GM12873 (cell line): ENCODE measurements at regions not wholly inside any gene's neighbourhood (a gene's known extent, or its start where the extent isn't known, plus 50 kb on each side); places are given as distances from the start of the nearest gene placed in this dataset.

Experiments
- TF ChIP-seq, protein P1 (sequence below): IDR thresholded peaks from 2 replicates; pipeline ENCODE4 v1.5.1; 2012; ENCODE audit warnings: low read depth, mild to moderate bottlenecking, moderate library complexity, low read length, control low read depth; ENCODE audit not compliant: insufficient read depth; ENCODE audit errors: missing control alignments

DNA sequence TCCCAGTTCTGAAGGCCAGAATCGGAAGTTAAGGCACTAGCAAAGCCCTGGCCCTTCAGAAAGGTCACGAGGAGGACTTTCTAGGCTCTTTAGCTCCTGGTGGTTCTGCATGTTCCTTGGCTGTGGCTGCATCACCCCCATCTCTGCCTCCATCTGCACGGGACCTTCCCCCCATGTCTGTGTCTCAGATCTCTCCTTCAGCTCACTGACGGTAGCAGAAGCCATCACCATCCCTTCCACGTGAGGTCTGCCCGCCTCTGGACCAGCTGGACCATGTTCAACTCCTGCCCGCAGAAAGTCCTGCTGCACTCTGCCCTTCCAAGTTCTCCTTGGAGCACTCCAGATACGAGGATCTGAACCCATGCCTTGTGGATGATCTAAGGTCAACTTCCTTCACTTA lies 242.9 kb upstream of the IRX1 start:
- TF ChIP-seq, protein P1, sequence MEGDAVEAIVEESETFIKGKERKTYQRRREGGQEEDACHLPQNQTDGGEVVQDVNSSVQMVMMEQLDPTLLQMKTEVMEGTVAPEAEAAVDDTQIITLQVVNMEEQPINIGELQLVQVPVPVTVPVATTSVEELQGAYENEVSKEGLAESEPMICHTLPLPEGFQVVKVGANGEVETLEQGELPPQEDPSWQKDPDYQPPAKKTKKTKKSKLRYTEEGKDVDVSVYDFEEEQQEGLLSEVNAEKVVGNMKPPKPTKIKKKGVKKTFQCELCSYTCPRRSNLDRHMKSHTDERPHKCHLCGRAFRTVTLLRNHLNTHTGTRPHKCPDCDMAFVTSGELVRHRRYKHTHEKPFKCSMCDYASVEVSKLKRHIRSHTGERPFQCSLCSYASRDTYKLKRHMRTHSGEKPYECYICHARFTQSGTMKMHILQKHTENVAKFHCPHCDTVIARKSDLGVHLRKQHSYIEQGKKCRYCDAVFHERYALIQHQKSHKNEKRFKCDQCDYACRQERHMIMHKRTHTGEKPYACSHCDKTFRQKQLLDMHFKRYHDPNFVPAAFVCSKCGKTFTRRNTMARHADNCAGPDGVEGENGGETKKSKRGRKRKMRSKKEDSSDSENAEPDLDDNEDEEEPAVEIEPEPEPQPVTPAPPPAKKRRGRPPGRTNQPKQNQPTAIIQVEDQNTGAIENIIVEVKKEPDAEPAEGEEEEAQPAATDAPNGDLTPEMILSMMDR: no peak

DNA sequence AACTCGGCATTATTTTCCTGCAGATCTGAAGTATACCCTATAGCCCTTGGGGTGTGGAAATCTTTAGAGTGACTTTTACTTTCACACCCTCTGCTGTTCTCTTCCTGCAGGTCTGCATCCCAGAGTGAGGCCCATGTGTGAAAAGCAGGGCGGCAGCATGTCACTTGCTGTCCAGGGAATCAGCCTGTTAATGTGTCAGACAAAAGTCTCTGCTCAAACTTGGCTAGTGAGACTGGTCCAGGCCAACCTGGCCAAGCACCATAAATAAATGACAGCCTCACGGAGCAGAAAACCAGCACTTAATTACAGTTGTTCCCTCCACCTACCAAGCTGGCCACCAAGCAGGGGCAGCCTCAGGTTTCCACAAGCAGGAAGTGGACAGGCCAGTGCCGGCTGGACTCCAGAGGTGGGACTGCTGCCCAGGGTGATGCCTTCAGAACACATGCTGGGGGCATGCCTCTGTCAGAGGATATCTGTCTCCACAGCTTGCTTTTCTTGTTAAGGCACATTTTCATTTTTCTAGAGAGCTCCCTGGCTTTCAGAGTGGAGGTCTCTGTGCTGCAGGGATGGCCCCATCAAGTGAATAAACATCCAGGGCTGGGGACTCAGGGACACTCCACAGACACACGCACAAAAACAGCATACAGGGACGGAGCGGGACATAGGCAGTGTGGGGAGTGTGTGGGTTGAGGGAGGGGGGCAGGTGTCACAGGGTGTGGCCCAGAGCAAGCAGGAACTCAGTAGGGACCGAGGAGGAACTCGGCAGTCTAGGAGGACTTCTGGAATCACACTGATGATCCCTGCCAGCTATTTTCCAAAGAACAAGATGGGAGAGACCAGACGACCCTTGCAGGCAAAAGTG lies 243.8 kb upstream of the IRX1 start:
- TF ChIP-seq, protein P1: no peak

DNA sequence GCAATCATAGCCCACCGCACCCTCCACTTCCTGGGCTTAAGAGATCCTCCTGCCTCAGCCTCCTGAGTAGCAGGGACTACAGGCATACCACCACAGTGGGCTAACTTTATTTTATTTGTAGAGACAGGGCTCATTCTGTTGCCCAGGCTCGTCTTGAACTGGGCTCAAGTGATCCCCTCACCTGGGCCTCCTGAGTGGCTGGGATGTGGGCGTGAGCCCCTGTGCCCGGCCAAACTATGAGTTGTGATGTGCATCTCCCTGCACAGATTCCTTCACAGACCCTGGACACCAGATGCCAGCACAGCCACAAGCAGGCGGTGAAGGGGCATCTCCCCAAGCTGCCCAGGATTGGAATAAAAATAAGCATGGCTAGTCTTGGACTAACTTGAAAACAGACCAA lies 244.9 kb upstream of the IRX1 start:
- TF ChIP-seq, protein P1: no peak

DNA sequence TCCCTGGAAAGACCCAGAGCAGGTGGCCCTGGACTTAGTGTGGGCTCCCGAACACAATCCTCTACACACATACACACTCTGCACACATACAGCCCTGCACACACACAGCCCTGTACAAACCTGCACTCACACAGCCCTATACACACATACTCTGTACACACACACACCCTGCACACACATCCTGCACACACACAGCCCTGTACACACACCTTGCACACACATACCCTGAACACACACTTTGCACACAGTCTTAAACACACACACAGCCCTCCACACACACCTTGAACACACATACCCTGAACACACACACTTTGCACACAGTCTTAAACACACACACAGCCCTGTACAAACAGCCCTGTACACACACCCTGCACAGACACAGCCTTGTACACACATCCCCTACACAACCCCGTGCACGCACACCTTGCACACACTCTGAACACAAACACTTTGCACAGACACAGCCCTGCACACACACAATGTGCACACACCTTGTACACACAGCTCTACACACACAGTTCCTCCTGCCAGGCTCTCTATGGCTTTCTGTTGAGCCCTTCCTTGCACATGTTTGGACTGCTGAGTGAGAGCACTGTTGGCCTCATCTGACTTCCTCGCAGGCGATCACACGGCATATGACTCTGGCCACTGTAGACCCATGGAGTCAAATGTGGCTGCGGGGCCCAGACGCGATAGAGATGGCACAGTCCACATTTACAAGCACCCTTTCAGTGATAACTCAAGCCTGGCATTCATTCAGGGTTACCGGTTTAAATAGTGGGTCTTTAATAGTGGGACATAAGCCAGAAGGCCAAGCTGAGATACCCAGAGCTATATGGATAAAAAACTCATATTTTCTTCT lies 245.7 kb upstream of the IRX1 start:
- TF ChIP-seq, protein P1: no peak

DNA sequence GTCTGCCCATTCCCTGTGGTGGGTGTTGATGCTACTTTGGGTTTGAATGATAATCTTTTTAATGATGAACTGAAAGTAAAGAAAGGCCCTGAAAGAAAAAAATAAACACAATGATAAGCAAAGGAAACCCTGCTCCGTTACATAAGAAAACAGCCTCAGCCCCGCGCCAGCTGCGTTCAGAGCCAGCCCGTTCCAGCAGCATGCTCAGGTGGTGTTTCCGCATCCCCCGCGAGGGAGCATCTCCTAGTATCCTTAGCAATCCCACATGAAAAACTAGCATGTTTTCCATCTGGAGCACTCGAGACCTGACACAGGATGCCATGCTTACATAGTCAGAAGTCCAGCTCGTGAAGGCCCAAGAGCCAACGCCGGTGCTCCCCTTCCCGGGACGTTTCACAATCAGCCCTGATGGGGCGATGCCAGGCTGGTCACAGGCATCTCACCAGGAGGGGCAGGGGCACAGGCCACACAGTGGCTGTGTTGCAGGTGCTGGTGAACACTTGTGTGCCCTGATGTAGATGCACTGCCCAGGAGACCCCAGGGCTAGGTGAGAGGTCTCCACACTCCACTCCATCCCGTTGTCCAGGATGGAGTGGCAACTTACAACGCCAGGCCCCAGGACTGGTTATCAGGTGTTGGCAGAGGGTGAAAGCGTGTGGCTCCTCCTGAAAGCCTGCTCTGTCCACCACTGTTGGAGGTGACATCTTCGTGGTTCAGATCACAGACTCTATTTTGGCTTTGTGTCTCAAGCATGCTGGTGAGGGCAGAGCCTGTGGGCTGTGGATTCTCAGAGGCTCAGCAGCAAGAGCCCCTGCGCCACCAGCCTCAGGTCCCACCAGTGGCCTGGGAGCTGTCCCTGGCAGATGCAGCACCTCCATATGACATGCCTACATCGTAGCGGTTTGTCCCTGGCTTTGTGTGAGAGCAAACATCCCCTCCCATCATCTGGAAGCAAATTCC lies 246.8 kb upstream of the IRX1 start:
- TF ChIP-seq, protein P1: no peak

DNA sequence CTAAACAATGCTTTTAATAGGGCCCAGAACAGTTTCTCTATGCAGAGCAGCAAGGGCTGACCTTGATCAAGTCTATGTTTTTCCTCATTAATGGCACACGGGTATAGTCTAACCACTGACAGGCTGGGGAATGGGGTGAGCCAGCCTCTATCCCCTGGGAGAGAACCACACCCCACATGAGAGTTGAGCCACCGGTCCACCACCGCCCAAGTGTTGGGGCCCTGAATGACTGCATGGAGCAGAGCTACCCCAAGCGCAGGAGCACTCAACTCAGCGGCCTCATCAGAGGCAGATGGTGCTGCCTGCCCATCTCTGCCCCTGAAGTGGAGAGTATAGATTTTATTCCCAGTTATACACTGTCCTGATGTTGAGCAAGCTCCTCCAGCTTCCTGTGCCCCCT lies 247.9 kb upstream of the IRX1 start:
- TF ChIP-seq, protein P1: no peak
